Small intestine (tissue), 7 donors: ENCODE measurements at regions not wholly inside any gene's neighbourhood (a gene's known extent, or its start where the extent isn't known, plus 50 kb on each side); places are given as distances from the start of the nearest gene placed in this dataset.
"Not testable (repeated sequence)": the region's sequence is repeated elsewhere in the genome, so short reads cannot be mapped to it uniquely, and the experiment has no call there.

Experiments used
- DNase-seq, 2 donors: peaks; one replicate each; pipeline versions ENCODE4 v3.0.0 to v3.0.0-alpha.2; 2013
- FAIRE-seq: peaks from 2 replicates; lab custom pipeline; 2012; peaks lifted over from hg19 to GRCh38; lab: Jason Lieb, UNC
- H3K27ac ChIP-seq, 3 donors: one replicate each; pipeline ENCODE4 v1.5.1; 2013; ENCODE audit warnings: low read length in 2 of 3, mild to moderate bottlenecking in 2 of 3, control low read depth in 1 of 3, inconsistent platforms in 1 of 3, low read depth in 1 of 3, moderate library complexity in 1 of 3
- H3K27me3 ChIP-seq, 3 donors: one replicate each; pipeline ENCODE4 v1.6.1; 2013; ENCODE audit warnings: low read length in 3 of 3, inconsistent platforms in 1 of 3; ENCODE audit not compliant: control insufficient read depth in 3 of 3, insufficient read depth in 3 of 3
- H3K36me3 ChIP-seq, 3 donors: one replicate each; pipeline ENCODE4 v1.6.1; 2013; ENCODE audit warnings: low read length in 3 of 3, inconsistent platforms in 1 of 3, low read depth in 1 of 3, mild to moderate bottlenecking in 1 of 3, moderate library complexity in 1 of 3; ENCODE audit not compliant: control insufficient read depth in 3 of 3, insufficient read depth in 2 of 3
- H3K4me1 ChIP-seq, 3 donors: one replicate each; pipeline ENCODE4 v1.6.1; 2013; ENCODE audit warnings: low read length in 2 of 3, inconsistent platforms in 1 of 3, low read depth in 1 of 3, mild to moderate bottlenecking in 1 of 3, moderate library complexity in 1 of 3; ENCODE audit not compliant: control insufficient read depth in 3 of 3, insufficient read depth in 2 of 3
- H3K4me3 ChIP-seq, 3 donors: one replicate each; pipeline ENCODE4 v1.5.1; 2013; ENCODE audit warnings: low read length in 3 of 3, control low read depth in 1 of 3, inconsistent platforms in 1 of 3, low read depth in 1 of 3, mild to moderate bottlenecking in 1 of 3, moderate library complexity in 1 of 3
- H3K9me3 ChIP-seq, 2 donors: one replicate each; pipeline ENCODE4 v1.6.1; 2013; ENCODE audit warnings: low read depth in 1 of 2, low read length in 1 of 2; ENCODE audit not compliant: control insufficient read depth in 2 of 2, insufficient read depth in 1 of 2
- WGBS, 3 donors: extraction: QIAGEN DNeasy Blood & Tissue Kit; methylation state at CpG; one replicate each; pipeline ENCODE4 v1.1.7; 2013; 5-methylcytosine and 5-hydroxymethylcytosine counted together
- donor health status: healthy with polysubstance abuse.
- donor health status: control.
- donor health status: control.
- donor health status: Bipolar disorder and iron deficiency.
- donor health status: healthy.

DNA sequence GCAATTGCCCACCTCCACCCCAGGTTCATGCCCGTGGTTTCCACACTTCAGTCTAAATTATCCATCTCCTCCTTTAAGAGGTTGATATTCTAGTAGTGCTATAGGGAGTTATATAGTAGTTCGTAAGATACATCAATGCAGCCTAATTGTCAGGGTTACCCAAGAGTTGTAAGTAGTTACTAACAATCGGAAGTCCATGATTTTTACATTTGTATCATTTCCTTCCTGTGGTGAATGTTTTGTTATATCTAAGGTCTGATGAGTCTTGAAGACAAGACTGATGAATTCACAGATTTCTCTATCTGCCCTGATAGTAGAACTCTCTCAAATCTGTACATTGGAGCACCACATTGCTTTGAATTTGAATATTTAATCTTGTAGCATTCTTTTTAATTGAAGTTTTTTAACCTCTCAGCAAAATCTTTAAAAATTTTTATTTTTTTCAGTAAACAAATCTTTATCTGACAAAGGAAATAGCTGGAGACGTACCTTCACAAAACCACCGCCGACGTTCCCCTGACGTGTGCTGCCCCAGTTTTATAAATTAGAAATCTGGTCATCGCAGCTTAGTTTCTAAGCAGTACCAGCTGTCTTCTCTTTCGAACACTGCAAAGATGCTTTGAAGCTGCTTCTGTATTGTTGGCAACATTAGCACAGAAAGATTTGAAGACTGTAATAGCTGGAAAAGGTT is 264.5 kb downstream of the SOCS6 start:
- no peak for FAIRE-seq
- Histone ChIP-seq H3K9me3 (no peaks in the 10 kb centered on the region), H3K27ac (no peak overlapping the region), H3K27me3 (no peaks in the 10 kb centered on the region), H3K4me3 (no peak overlapping the region), H3K36me3 (no peaks in the 10 kb centered on the region), H3K4me1 (no peaks in the 10 kb centered on the region)
- 80 to 87% (median 84%) methylated on average over 10 of the region's 10 CpGs for WGBS, 3 donors
- no peak for DNase-seq

DNA sequence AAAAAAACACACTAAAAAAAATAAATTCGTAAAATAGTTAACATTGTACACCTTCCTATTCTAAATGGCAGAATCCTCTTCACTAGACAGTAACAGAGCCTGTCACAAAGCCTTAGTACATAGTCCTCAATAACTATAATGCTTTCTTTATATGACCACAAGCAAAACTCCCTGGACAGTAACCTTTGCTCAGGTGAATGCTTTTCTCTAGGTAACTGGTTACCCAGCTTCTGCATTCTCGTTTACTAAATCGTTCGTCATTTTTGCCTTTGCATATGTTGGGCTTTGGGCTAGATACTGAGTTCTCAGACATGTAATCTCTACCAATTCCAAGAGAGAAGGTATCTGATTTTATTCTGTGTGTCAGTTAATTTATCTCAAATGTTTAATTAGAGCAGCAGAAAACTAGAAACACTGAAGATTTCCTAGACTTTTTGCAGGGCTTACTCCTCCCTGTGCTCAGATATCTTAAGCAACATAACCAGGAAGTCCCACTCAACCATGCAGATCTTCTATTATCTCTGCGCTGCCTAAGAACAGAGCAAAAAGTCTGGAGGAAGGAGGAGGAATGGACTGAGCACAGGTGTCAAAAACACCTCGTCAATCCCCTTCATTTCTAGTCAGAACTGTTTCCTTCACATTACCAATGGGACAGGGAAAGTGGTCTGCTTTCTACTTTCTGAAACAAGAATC is 247.7 kb downstream of the SOCS6 start:
- no peak for FAIRE-seq
- Histone ChIP-seq H3K9me3 (peaks cover 0 to 3% of the 10 kb centered on the region in 2 donors), H3K27me3 (no peaks in the 10 kb centered on the region), H3K4me1 (no peaks in the 10 kb centered on the region), H3K36me3 (no peaks in the 10 kb centered on the region), H3K4me3 (no peak overlapping the region), H3K27ac (peak overlapping the region in 1 of 3 donors; percentile 2)
- 32 to 81% (median 78%) methylated on average over 6 of the region's 6 CpGs for WGBS, 3 donors
- DNase-seq, result peak in 1 of 2 donors; percentile 67

DNA sequence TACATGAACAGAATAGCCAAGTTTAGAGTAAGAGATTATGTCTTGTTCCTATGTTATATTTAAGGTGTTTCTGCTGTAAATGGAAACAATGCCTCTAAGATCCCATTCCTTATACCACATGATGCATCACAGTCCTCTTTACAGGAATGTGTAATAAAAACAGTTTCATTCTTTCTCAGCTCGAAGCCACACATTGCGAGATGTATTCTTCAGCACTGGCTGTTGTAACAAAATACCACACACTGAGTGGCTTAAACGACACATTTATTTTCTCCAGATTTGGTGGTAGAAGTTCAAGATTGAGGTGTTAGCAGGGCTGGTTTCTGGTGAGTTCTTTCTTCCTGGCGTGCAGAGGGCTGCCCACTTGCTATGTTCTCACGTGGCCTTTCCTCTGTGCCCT is 246.2 kb downstream of the SOCS6 start:
- peaks cover 0 to 3% of the 10 kb centered on the region in 2 donors for H3K9me3 ChIP-seq
- no peak overlapping the region for H3K4me3 ChIP-seq
- 69 to 84% (median 72%) methylated on average over 5 of the region's 5 CpGs for WGBS, 3 donors
- H3K4me1 ChIP-seq, result no peaks in the 10 kb centered on the region
- DNase-seq (peak in 1 of 2 donors; percentile 16), FAIRE-seq (no peak)
- no peaks in the 10 kb centered on the region for H3K27me3 ChIP-seq
- H3K36me3 ChIP-seq, result no peaks in the 10 kb centered on the region
- no peak overlapping the region for H3K27ac ChIP-seq

DNA sequence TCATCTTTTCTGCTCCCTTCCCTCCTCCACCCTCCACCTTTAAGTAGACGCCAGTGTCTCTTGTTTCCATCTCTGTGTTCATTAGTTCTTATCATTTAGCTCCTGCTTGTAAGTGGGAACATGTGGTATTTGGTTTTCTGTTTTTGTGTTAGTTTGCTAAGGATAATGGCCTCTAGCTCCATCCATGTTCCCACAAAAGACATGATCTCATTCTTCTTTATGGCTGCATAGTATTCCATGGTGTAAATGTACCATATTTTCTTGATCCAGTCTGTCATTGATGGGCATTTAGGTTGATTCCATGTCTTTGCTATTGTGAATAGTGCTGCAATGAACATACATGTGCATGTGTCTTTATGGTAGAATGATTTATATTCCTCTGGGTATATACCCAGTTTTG is 236.5 kb downstream of the SOCS6 start:
- WGBS, 3 donors, result 90 to 100% (median 96%) methylated on average over 1 of the region's 1 CpG
- not testable (repeated sequence) for DNase-seq, H3K27me3 ChIP-seq, H3K36me3 ChIP-seq, H3K4me3 ChIP-seq, H3K4me1 ChIP-seq, FAIRE-seq, H3K9me3 ChIP-seq, H3K27ac ChIP-seq

DNA sequence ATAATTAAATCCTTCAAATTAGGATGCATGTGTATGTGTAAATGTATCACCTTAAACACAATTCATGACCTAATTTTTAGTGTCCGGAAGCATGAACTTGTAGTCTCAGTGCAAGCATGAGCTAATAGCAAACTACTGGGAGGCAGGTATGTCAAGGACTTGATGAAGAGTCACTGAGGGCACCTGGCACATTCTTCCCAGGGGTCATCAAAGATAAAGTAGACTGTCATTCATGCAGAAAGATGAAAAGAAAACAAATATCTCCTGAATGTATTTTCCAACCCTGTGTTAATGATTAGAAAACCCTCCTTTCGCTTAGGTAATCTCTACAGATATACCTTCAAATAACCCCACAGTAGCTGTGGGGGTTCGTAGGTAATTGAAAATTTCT is 234.9 kb downstream of the SOCS6 start:
- Histone ChIP-seq H3K9me3 (no peaks in the 10 kb centered on the region), H3K36me3 (no peaks in the 10 kb centered on the region), H3K4me3 (no peak overlapping the region), H3K4me1 (no peaks in the 10 kb centered on the region), H3K27ac (no peak overlapping the region), H3K27me3 (no peaks in the 10 kb centered on the region)
- peak in 1 of 2 donors; percentile 12 for DNase-seq
- FAIRE-seq, result no peak
- WGBS, 3 donors, result 71 to 85% (median 82%) methylated on average over 3 of the region's 3 CpGs

DNA sequence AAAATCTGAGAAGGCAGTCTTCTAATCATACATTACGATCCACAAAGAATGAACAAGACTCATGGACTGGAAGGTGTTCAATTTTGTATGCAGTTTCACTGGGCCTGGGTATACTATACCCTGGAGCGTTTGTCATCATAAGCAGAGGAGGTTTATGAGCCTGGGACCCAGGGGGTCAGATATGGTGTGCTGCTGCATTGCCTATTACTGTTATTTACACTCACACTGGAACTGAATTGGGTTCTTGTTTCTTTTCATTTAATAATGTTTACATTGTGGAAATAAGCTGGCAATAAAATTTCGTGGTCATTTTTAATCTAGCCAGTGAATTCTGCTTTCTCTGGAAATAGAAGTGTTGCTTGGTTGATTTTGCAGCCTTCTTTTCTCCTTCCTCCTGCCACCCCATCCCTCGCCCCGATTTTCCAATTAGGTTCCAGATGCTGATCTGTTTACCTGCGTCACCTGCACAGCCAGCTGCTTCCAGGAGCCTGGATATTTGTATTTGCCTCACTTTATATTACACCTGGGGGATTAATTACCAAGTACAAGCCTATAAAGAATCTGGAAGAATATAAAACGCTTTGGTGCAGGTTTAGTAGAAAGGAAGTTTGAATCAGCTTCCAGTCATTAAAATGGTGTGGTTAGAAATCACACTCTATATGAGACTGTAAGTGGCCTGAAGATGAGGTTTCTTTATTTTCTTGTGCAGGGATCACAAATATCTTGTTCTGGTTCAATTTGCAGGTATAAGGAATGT is 234.4 kb downstream of the SOCS6 start:
- Histone ChIP-seq H3K9me3 (no peaks in the 10 kb centered on the region), H3K4me3 (no peak overlapping the region), H3K36me3 (no peaks in the 10 kb centered on the region), H3K27me3 (no peaks in the 10 kb centered on the region), H3K4me1 (no peaks in the 10 kb centered on the region), H3K27ac (no peak overlapping the region)
- DNase-seq, result no peak
- WGBS, 3 donors, result 29 to 55% (median 35%) methylated on average over 7 of the region's 7 CpGs
- no peak for FAIRE-seq

DNA sequence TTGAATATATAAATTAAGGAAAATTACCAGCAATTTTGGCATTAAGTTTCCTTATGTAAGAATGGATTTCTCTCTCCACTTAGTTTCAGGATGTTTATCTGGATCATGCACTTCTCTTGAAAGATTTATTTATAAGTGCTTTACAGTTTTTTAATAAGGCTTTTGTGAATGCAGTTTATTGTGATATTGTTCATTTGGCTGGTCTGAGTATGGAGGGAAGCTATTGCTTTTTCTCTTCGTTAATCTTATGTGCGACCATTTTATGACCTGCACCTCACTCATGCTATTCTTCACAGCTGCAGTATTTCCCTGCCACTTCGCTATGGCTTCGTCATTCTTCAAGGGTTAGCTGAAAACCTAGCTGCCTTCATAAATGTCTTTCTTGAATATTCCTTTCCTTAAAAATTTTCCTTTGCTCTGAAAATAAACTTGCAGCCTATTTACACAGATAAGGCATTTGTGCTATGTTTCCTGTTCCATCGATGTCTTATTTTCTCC is 233.4 kb downstream of the SOCS6 start:
- 62 to 77% (median 72%) methylated on average over 5 of the region's 5 CpGs for WGBS, 3 donors
- Histone ChIP-seq H3K27ac (no peak overlapping the region), H3K4me1 (no peaks in the 10 kb centered on the region), H3K36me3 (no peaks in the 10 kb centered on the region), H3K27me3 (no peaks in the 10 kb centered on the region), H3K9me3 (no peaks in the 10 kb centered on the region), H3K4me3 (no peak overlapping the region)
- DNase-seq (no peak), FAIRE-seq (no peak)

DNA sequence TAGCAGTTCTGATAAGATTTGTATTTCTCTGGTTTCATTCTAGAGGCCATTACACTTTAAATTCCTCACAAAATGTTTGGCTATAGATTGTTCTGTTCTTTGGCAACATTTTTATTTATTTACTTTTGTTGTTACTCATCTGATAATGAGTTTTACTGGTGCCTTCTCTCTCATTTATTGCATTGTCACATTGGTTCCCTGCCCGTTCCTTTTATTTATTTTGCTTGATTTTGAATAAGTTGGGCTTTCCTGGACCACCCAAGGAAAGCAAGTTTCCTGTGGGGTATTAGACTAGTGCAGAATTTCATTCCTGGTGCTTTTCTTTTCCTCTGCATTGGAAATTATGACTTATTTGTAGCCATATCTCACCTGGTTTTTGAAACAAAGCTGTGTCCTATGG is 232.0 kb downstream of the SOCS6 start:
- Histone ChIP-seq H3K9me3 (no peaks in the 10 kb centered on the region), H3K27me3 (no peaks in the 10 kb centered on the region), H3K4me3 (no peak overlapping the region), H3K36me3 (no peaks in the 10 kb centered on the region), H3K27ac (no peak overlapping the region), H3K4me1 (no peaks in the 10 kb centered on the region)
- no peak for DNase-seq
- WGBS, 3 donors, result 12 to 24% (median 24%) methylated on average over 1 of the region's 1 CpG
- FAIRE-seq, result no peak
